GM12873 (cell line): ENCODE measurements at regions not wholly inside any gene's neighbourhood (a gene's known extent, or its start where the extent isn't known, plus 50 kb on each side); places are given as distances from the start of the nearest gene placed in this dataset.

Experiments used
- TF ChIP-seq, protein P1 (sequence below): IDR thresholded peaks from 2 replicates; pipeline ENCODE4 v1.5.1; 2012; ENCODE audit warnings: low read depth, mild to moderate bottlenecking, moderate library complexity, low read length, control low read depth; ENCODE audit not compliant: insufficient read depth; ENCODE audit errors: missing control alignments

DNA sequence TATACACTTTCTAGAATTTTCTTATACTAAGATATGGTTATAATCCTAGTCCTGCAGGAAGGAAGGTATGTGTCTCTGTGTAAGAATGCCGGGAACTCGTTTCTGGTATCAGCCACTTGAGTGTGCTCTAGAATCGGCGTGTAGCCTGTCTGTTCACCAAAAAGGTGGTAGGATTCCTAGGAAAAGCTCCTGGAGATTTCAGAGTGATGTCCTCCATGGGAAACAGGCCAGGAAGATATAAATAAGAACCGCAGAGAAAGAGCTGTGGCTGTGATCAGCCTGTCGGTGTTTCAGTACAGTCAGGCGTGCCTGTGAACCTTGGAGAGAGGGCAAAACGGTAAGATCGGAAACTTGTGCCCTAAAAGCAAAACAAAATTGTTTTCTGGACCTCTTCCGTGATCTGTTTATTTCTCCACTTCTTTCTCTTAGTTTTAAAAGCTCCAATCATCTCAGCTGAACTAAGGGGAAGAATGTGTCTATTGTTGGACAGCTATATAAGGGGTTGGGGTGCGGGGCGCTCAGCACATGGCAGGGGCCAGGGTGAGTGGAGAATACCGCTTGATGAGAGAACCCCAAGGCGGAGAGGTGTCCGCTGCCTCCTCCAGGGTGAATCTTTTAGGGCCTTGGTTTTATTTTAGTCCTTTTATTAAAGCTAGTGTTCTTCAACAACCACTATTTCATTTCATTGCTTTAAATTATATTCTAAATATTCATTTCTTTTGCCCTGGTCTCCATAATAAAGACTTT, 303.8 kb upstream of the TENM3 start:
- TF ChIP-seq, protein P1, sequence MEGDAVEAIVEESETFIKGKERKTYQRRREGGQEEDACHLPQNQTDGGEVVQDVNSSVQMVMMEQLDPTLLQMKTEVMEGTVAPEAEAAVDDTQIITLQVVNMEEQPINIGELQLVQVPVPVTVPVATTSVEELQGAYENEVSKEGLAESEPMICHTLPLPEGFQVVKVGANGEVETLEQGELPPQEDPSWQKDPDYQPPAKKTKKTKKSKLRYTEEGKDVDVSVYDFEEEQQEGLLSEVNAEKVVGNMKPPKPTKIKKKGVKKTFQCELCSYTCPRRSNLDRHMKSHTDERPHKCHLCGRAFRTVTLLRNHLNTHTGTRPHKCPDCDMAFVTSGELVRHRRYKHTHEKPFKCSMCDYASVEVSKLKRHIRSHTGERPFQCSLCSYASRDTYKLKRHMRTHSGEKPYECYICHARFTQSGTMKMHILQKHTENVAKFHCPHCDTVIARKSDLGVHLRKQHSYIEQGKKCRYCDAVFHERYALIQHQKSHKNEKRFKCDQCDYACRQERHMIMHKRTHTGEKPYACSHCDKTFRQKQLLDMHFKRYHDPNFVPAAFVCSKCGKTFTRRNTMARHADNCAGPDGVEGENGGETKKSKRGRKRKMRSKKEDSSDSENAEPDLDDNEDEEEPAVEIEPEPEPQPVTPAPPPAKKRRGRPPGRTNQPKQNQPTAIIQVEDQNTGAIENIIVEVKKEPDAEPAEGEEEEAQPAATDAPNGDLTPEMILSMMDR = no peak

DNA sequence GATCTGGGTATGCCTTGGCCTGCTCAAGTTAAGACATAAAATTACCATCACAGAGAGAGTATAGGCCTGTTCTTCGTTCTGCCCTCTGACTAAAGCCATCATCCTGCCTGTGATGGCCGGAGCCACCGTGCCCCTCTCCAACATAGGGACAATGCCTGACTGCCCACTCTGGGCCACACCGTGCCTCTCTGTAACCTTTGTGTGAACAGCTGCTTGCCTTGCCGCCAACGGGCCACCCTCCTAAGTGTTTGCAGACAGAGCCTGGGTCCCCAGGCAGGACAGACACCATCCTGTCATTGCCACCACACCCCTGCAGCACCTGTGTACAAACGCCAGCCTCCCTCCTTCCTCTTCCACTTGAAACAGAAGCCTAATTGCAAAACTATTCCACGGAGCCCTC, 298.7 kb upstream of the TENM3 start:
- TF ChIP-seq, protein P1 = no peak

DNA sequence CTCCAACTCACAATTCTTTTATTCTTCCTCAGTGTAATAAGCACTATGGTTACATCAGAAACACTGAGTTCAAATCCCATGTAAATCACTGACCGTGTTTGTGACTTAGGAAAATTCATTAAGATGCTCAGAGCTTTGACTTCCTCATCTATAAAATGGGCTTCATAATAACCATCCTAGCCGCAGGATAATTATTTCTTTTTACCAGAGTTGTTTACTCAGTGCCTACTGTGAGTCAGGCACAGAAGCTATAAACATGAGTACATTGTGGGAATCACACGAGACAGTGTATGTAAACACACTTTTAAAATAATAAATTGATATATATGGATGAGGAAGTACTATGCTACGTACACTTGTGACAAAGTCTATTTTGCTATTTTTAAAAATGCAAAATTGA, 296.3 kb upstream of the TENM3 start:
- TF ChIP-seq, protein P1 = no peak

DNA sequence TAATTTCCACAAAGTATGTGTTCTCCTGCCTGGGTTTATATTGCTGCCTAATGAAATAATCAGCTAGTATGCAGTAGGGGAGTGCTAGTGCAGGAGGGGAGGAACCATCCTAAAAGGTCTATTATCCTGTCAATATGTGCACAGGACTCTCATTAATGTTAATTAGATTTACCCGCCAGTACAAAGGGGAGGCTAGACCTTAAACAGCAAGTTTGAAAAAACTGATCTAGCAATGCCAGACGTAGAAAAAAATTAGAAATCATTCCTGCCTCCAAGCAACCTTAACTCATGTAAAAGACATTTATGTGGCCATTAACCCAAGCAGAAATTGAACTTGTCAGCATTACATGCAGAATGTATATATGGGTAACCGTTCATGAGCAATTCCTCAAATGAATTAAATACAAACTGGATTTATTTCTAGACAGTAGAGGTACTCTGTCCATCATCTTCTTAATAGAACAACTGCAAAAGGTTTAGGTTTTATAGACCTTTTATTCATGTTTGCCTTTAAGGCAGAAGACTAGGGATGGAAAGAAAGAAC, 294.3 kb upstream of the TENM3 start:
- TF ChIP-seq, protein P1 = no peak

DNA sequence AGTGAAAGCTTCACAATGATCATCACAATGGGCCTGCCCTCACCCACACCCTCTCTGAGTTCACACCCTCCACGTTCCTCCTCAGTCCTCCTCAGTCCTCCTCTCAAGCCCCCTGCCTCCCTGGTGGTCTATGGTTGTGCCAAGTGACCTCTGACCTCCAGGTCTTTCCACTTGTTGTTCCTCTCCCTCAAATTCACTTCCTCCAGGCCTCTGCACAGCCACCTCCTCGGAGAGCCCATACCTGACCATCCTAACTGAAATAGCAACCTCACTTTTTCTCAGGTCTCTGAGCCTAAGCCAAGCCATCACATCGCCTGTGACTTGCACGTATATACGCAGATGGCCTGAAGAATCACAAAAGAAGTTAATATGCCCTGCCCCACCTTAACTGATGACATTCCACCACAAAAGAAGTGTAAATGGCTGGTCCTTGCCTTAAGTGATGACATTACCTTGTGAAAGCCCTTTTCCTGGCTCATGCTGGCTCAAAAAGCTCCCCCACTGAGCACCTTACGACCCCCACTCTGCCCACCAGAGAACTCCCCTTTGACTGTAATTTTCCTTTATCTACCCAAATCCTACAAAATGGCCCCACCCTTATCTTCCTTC, 293.4 kb upstream of the TENM3 start:
- TF ChIP-seq, protein P1 = no peak

DNA sequence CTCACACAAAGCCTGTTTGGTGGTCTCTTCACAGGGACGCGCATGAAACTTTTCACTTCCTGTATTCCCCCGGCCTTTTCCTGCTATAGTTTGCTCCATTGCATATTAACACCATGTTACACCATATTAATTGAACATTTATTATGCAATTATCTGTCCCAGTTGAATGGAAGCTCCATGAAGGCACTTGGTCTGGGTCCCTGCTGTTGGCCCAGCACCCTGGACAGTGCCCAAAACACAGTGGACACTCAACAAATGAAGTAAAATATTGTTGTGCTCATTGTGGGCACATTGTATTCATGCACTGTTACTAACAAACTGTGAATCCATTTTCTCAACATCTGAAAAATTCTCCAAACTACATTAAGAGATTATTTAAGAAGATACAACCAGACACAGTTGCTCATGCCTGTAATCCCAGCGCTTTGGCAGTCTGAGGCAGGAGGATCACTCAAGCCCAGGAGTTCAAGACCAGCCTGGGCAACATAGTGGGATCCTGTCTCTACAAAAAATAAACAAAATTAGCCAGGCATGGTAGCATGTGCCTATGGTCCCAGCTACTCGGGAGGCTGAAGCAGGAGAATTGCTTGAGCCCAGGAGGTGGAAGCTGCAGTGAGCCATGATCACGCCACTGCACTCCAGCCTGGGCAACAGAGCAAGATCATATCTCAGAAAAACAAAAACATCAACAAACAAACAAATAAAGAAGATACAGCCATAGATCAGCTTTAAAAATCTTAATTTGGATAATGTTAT, 292.7 kb upstream of the TENM3 start:
- TF ChIP-seq, protein P1 = no peak

DNA sequence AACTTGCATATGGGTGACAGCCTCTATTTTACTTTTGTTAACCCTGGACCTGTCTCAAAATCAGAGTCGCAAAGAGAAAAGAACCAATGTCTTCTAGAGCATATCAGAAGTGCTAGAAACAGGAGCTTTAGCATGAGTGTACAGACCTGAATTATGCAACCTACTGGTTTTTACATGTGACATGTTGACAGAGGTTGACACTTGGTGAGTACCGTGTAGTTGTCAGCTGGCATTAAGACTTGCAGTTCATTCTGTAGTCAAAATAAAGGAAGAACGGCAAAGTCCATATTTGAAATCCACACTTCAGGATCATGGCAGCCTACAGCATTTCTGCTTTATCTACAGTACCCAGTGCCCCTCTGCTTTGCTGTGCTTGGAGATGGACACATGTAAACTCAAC, 291.9 kb upstream of the TENM3 start:
- TF ChIP-seq, protein P1 = no peak
